ENCODE measurements at regions not wholly inside any gene's neighbourhood (a gene's known extent, or its start where the extent isn't known, plus 50 kb on each side); places are given as distances from the start of the nearest gene placed in this dataset.

DNA sequence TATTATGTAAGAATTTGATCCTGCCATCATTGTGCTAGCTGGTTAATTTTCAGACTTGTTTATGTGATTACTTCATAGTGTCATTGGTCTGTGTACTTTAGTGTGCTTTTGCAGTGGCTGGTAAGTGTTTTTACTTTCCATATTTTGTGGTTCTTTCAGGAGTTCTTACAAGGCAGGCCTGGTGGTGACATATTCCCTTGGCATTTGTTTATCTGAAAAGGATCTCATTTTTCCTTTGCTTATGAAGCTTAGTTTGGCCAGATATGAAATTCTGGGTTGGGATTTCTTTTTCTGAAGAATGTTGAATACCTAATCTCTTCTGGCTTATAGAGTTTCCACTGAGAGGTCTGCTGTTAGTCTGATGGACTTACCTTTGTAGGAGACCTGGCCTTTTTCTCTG is 72.8 kb upstream of the MC4R start:
- intact Hi-C loops (cut with micrococcal nuclease; ENCODE audit: unreplicated experiment), result no loop called here
- no peaks in the 10 kb centered on the region for H3K4me1 ChIP-seq (ENCODE audit: control insufficient read depth, insufficient read depth, low read length)
- no peaks in the 10 kb centered on the region for H3K27me3 ChIP-seq (ENCODE audit: control insufficient read depth, insufficient read depth, low read length)
- CTCF ChIA-PET, result no interaction called here
- ATAC-seq (no peak), DNase-seq (ENCODE audit: low read depth, low spot score) (no peak)
- H3K4me3 ChIP-seq (ENCODE audit: low read depth in 2 of 2, low read length in 2 of 2), result no peak overlapping the region
- POLR2A ChIA-PET, result no interaction called here
- H3K36me3 ChIP-seq (ENCODE audit: control insufficient read depth, insufficient read depth, low read length), result no peaks in the 10 kb centered on the region
- no TSS peak for BruUV-seq (replicated peaks)
- in situ Hi-C loops (cut with HindIII; ENCODE audit: low pct_unique_long_range_greater_than_20kb, low sequenced_read_pairs), result no loop called here
- no peaks in the 10 kb centered on the region for H3K9me3 ChIP-seq (ENCODE audit: control insufficient read depth, insufficient read depth, low read depth, low read length)
- TF ChIP-seq TCF7L2 (IDR thresholded peaks at IDR 0.05; ENCODE audit: low read depth, low read length), result no peak
- no peak for TF ChIP-seq REST (IDR thresholded peaks at IDR 0.05; ENCODE audit: insufficient read depth in 1 of 2, low read depth in 2 of 2, low read length in 1 of 2)
- no peak for TF ChIP-seq SIN3A (IDR thresholded peaks at IDR 0.05; ENCODE audit: borderline replicate concordance, insufficient read depth, low read depth, low read length)
- TF ChIP-seq CTCF (IDR thresholded peaks at IDR 0.05), result no peak
- no peak for TF ChIP-seq POLR2AphosphoS5 (IDR thresholded peaks at IDR 0.05; ENCODE audit: low read depth, low read length)
- H3K27ac ChIP-seq (ENCODE audit: low read length), result no peak overlapping the region

DNA sequence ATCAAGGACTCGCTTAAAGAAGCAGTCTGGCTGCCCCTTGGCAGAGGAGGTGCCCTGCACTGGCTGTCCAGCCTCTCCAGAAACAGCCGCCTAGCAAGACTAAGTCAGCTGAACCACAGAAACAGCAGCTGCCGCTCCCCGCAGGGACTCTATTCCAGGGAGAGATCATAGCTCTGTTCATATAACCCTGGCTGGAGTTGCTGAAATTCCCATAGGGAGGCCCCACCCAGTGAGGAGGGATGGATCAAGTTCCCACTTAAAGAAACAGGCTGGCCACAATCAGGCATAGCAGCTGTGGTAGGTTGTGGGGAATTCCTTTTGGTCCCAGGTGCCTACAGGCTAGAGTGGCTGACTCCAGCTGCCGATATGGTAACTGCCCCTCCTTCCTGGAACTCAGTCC is 74.2 kb upstream of the MC4R start:
- POLR2A ChIA-PET, result no interaction called here
- no peak for ATAC-seq
- in situ Hi-C loops (cut with HindIII; ENCODE audit: low pct_unique_long_range_greater_than_20kb, low sequenced_read_pairs), result no loop called here
- Histone ChIP-seq H3K4me1 (ENCODE audit: control insufficient read depth, insufficient read depth, low read length) (no peaks in the 10 kb centered on the region), H3K27ac (ENCODE audit: low read length) (no peak overlapping the region), H3K9me3 (ENCODE audit: control insufficient read depth, insufficient read depth, low read depth, low read length) (no peaks in the 10 kb centered on the region), H3K36me3 (ENCODE audit: control insufficient read depth, insufficient read depth, low read length) (no peaks in the 10 kb centered on the region), H3K4me3 (ENCODE audit: low read depth in 2 of 2, low read length in 2 of 2) (no peak overlapping the region), H3K27me3 (ENCODE audit: control insufficient read depth, insufficient read depth, low read length) (no peaks in the 10 kb centered on the region)
- intact Hi-C loops (cut with micrococcal nuclease; ENCODE audit: unreplicated experiment), result no loop called here
- TF ChIP-seq REST (IDR thresholded peaks at IDR 0.05; ENCODE audit: insufficient read depth in 1 of 2, low read depth in 2 of 2, low read length in 1 of 2) (no peak), CTCF (IDR thresholded peaks at IDR 0.05) (no peak), SIN3A (IDR thresholded peaks at IDR 0.05; ENCODE audit: borderline replicate concordance, insufficient read depth, low read depth, low read length) (no peak), POLR2AphosphoS5 (IDR thresholded peaks at IDR 0.05; ENCODE audit: low read depth, low read length) (no peak), TCF7L2 (IDR thresholded peaks at IDR 0.05; ENCODE audit: low read depth, low read length) (no peak)
- DNase-seq (ENCODE audit: low read depth, low spot score), result no peak
- BruUV-seq (replicated peaks), result no TSS peak
- CTCF ChIA-PET, result no interaction called here
